ENCODE measurements at regions not wholly inside any gene's neighbourhood (a gene's known extent, or its start where the extent isn't known, plus 50 kb on each side); places are given as distances from the start of the nearest gene placed in this dataset.

DNA sequence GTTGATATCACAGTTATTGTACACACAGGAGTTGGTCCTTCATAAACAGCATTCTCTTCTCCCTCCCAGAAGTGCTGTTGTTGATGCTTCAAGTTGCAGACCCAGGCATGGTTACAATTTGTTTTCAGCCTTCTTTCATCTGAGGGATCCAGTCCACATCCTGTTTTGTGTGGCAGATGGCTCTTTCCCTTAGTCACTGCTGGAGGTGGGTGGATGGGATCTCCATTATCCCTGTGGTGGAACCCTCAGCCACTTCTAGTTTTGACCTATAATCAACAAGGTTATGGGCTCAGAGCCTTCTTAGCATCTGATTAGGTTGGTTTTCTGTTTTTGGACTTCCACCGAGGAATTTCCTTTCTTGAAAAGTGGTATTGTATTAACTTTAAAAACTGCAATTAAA is 214.2 kb downstream of the SH2D4B start:
- Histone ChIP-seq H3K4me2 (ENCODE audit: insufficient read depth, low read length) (no peak overlapping the region), H2AFZ (ENCODE audit: low read depth, low read length) (no peak overlapping the region), H4K20me1 (ENCODE audit: insufficient read depth, low read length) (no peaks in the 10 kb centered on the region), H3K27me3 (ENCODE audit: insufficient read depth, low read length, poor library complexity) (no peaks in the 10 kb centered on the region), H3K36me3 (ENCODE audit: insufficient read depth, low read length) (no peaks in the 10 kb centered on the region), H3K9me3 (ENCODE audit: insufficient read depth, low read length, severe bottlenecking) (no peaks in the 10 kb centered on the region), H3K79me2 (ENCODE audit: insufficient read depth, low read length) (no peaks in the 10 kb centered on the region), H3K4me1 (ENCODE audit: insufficient read depth, low read length) (no peaks in the 10 kb centered on the region), H3K9ac (ENCODE audit: low read depth, low read length) (no peak overlapping the region), H3K4me3 (ENCODE audit: low read depth in 1 of 2, low read length in 2 of 2) (no peak overlapping the region), H3K27ac (ENCODE audit: low read length) (no peak overlapping the region)
- ATAC-seq (ENCODE audit: insufficient read depth, low read depth) (no peak), DNase-seq (no peak)
- TF ChIP-seq EZH2 (IDR thresholded peaks at IDR 0.05; ENCODE audit: borderline replicate concordance, low read depth, low read length, severe bottlenecking), result no peak
- TF ChIP-seq, protein P1, sequence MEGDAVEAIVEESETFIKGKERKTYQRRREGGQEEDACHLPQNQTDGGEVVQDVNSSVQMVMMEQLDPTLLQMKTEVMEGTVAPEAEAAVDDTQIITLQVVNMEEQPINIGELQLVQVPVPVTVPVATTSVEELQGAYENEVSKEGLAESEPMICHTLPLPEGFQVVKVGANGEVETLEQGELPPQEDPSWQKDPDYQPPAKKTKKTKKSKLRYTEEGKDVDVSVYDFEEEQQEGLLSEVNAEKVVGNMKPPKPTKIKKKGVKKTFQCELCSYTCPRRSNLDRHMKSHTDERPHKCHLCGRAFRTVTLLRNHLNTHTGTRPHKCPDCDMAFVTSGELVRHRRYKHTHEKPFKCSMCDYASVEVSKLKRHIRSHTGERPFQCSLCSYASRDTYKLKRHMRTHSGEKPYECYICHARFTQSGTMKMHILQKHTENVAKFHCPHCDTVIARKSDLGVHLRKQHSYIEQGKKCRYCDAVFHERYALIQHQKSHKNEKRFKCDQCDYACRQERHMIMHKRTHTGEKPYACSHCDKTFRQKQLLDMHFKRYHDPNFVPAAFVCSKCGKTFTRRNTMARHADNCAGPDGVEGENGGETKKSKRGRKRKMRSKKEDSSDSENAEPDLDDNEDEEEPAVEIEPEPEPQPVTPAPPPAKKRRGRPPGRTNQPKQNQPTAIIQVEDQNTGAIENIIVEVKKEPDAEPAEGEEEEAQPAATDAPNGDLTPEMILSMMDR (IDR thresholded peaks at IDR 0.05; ENCODE audit: borderline replicate concordance, extremely low read depth, low read length, poor library complexity, severe bottlenecking), result no peak

- H3K4me2 ChIP-seq (ENCODE audit: insufficient read depth, low read length), result no peak overlapping the region
- DNase-seq (no peak), ATAC-seq (ENCODE audit: insufficient read depth, low read depth) (no peak)
- no peaks in the 10 kb centered on the region for H3K79me2 ChIP-seq (ENCODE audit: insufficient read depth, low read length)
- TF ChIP-seq EZH2 (IDR thresholded peaks at IDR 0.05; ENCODE audit: borderline replicate concordance, low read depth, low read length, severe bottlenecking), result no peak
- TF ChIP-seq, protein P1 (IDR thresholded peaks at IDR 0.05; ENCODE audit: borderline replicate concordance, extremely low read depth, low read length, poor library complexity, severe bottlenecking), result no peak
- no peaks in the 10 kb centered on the region for H4K20me1 ChIP-seq (ENCODE audit: insufficient read depth, low read length)
- H3K4me3 ChIP-seq (ENCODE audit: low read depth in 1 of 2, low read length in 2 of 2), result no peak overlapping the region
- no peaks in the 10 kb centered on the region for H3K9me3 ChIP-seq (ENCODE audit: insufficient read depth, low read length, severe bottlenecking)
- H3K4me1 ChIP-seq (ENCODE audit: insufficient read depth, low read length), result no peaks in the 10 kb centered on the region
- H3K36me3 ChIP-seq (ENCODE audit: insufficient read depth, low read length), result no peaks in the 10 kb centered on the region
- H3K9ac ChIP-seq (ENCODE audit: low read depth, low read length), result no peak overlapping the region
- H2AFZ ChIP-seq (ENCODE audit: low read depth, low read length), result no peak overlapping the region
- no peaks in the 10 kb centered on the region for H3K27me3 ChIP-seq (ENCODE audit: insufficient read depth, low read length, poor library complexity)
- no peak overlapping the region for H3K27ac ChIP-seq (ENCODE audit: low read length)
These were observed 215.9 kb downstream of the SH2D4B start for GRCh38 chr10:80753612-80754011.

DNA sequence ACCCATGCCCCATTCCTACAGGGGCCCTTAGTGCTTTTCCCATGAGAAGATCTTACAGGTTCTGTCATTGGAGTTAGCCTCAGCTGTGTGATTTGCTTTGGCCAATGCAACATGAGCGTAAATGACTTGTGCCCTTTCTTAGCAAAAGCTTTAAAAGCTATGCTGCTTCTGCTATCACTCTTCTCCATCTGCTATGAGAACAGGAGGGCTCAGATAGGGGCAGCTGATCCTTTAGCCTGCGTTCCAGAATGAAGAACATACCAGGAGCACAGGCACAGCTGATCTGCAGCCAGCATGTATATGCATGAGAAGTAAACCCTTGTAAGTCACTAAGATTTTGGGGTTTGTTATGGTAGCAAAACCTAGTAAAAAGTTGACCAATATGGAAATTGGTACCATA is 218.2 kb downstream of the SH2D4B start:
- ATAC-seq (ENCODE audit: insufficient read depth, low read depth) (no peak), DNase-seq (no peak)
- no peak overlapping the region for H3K4me3 ChIP-seq (ENCODE audit: low read depth in 1 of 2, low read length in 2 of 2)

More for the DNA sequence above, 218.2 kb downstream of the SH2D4B start:
- Histone ChIP-seq H4K20me1 (ENCODE audit: insufficient read depth, low read length) (no peaks in the 10 kb centered on the region), H3K27me3 (ENCODE audit: insufficient read depth, low read length, poor library complexity) (no peaks in the 10 kb centered on the region), H2AFZ (ENCODE audit: low read depth, low read length) (no peak overlapping the region), H3K79me2 (ENCODE audit: insufficient read depth, low read length) (no peaks in the 10 kb centered on the region), H3K9ac (ENCODE audit: low read depth, low read length) (no peak overlapping the region), H3K4me1 (ENCODE audit: insufficient read depth, low read length) (no peaks in the 10 kb centered on the region), H3K9me3 (ENCODE audit: insufficient read depth, low read length, severe bottlenecking) (no peaks in the 10 kb centered on the region), H3K4me2 (ENCODE audit: insufficient read depth, low read length) (no peak overlapping the region), H3K36me3 (ENCODE audit: insufficient read depth, low read length) (no peaks in the 10 kb centered on the region), H3K27ac (ENCODE audit: low read length) (no peak overlapping the region)
- TF ChIP-seq, protein P1 (IDR thresholded peaks at IDR 0.05; ENCODE audit: borderline replicate concordance, extremely low read depth, low read length, poor library complexity, severe bottlenecking), result no peak
- no peak for TF ChIP-seq EZH2 (IDR thresholded peaks at IDR 0.05; ENCODE audit: borderline replicate concordance, low read depth, low read length, severe bottlenecking)
